Brain microvascular endothelial cell (primary cell): ENCODE measurements at regions not wholly inside any gene's neighbourhood (a gene's known extent, or its start where the extent isn't known, plus 50 kb on each side); places are given as distances from the start of the nearest gene placed in this dataset.

Experiments used
- DNase-seq: peaks from one replicate; pipeline ENCODE4 v3.0.0-alpha.2; 2020
- H3K27ac ChIP-seq: fragments of 250-450 bp; sonication (Bioruptor Pico); 2 replicates; pipeline ENCODE4 v1.5.1; 2020; ENCODE audit warnings: mild to moderate bottlenecking, moderate library complexity
- H3K27me3 ChIP-seq: fragments of 250-450 bp; sonication (Bioruptor Pico); replicated peaks from 2 replicates; pipeline ENCODE4 v1.5.1; 2020; ENCODE audit warnings: mild to moderate bottlenecking
- H3K36me3 ChIP-seq: fragments of 250-450 bp; sonication (Bioruptor Pico); replicated peaks from 2 replicates; pipeline ENCODE4 v1.5.1; 2020; ENCODE audit warnings: mild to moderate bottlenecking
- H3K4me3 ChIP-seq: 2 replicates; pipeline ENCODE4 v1.5.1; 2011; ENCODE audit warnings: low read depth, mild to moderate bottlenecking, control low read depth, low read length, moderate library complexity
- CTCF ChIP-seq: IDR thresholded peaks from 2 replicates; pipeline ENCODE4 v1.5.1; 2011; ENCODE audit warnings: low read depth, mild to moderate bottlenecking, moderate library complexity, low read length, control low read depth, inconsistent platforms; ENCODE audit errors: missing control alignments
- in situ Hi-C: cut with HindIII; loops from 2 replicates; pipeline ENCODE4 v1.10.0; 2017; ENCODE audit warnings: low sequenced_read_pairs, low pct_ligation_motif_present

- no peak for TF ChIP-seq CTCF
These were observed 128.8 kb downstream of the UCHL1 start for GRCh38 chr4:41385481-41385880.

GRCh38 chr4:41388080-41388479 is 131.4 kb downstream of the UCHL1 start:
- DNase-seq: no peak
- H3K27me3 ChIP-seq: no peaks in the 10 kb centered on the region
- no peaks in the 10 kb centered on the region for H3K36me3 ChIP-seq
- in situ Hi-C loops: no loop called here
- TF ChIP-seq CTCF: no peak
- H3K27ac ChIP-seq: no peak overlapping the region
- no peak overlapping the region for H3K4me3 ChIP-seq

More at GRCh38 chr4:41385481-41385880, 128.8 kb downstream of the UCHL1 start:
- no peak overlapping the region for H3K4me3 ChIP-seq
- no peak for DNase-seq
- no peaks in the 10 kb centered on the region for H3K36me3 ChIP-seq
- in situ Hi-C loops: no loop called here
- no peaks in the 10 kb centered on the region for H3K27me3 ChIP-seq
- no peak overlapping the region for H3K27ac ChIP-seq

GRCh38 chr4:41389356-41389755 is 132.6 kb downstream of the UCHL1 start:
- in situ Hi-C loops: no loop called here
- no peak for TF ChIP-seq CTCF
- no peak overlapping the region for H3K27ac ChIP-seq

GRCh38 chr4:41390661-41391060 is 133.9 kb downstream of the UCHL1 start:
- no peaks in the 10 kb centered on the region for H3K27me3 ChIP-seq
- TF ChIP-seq CTCF: no peak
- no peak overlapping the region for H3K27ac ChIP-seq
- in situ Hi-C loops: no loop called here
- H3K36me3 ChIP-seq: no peaks in the 10 kb centered on the region
- DNase-seq: no peak
- H3K4me3 ChIP-seq: no peak overlapping the region

More at GRCh38 chr4:41389356-41389755, 132.6 kb downstream of the UCHL1 start:
- Histone ChIP-seq H3K4me3 (no peak overlapping the region), H3K36me3 (no peaks in the 10 kb centered on the region), H3K27me3 (no peaks in the 10 kb centered on the region)
- no peak for DNase-seq

- no peak for TF ChIP-seq CTCF
- Histone ChIP-seq H3K36me3 (no peaks in the 10 kb centered on the region), H3K4me3 (no peak overlapping the region), H3K27ac (no peak overlapping the region), H3K27me3 (no peaks in the 10 kb centered on the region)
- in situ Hi-C loops: no loop called here
- no peak for DNase-seq
These were observed 134.5 kb downstream of the UCHL1 start for GRCh38 chr4:41391271-41391670.

- no peak overlapping the region for H3K4me3 ChIP-seq
- H3K36me3 ChIP-seq: no peaks in the 10 kb centered on the region
- no peak for DNase-seq
- in situ Hi-C loops: no loop called here
- no peak for TF ChIP-seq CTCF
- no peaks in the 10 kb centered on the region for H3K27me3 ChIP-seq
- no peak overlapping the region for H3K27ac ChIP-seq
These were observed 137.8 kb downstream of the UCHL1 start for GRCh38 chr4:41394481-41394894.
